Left ventricle myocardium inferior (tissue), 1 donor: ENCODE measurements at regions not wholly inside any gene's neighbourhood (a gene's known extent, or its start where the extent isn't known, plus 50 kb on each side); places are given as distances from the start of the nearest gene placed in this dataset.
A peak's percentile ranks its signal among the peaks of the same experiment; 100 is the strongest.

Experiments
- DNase-seq: peaks from one replicate; pipeline ENCODE4 v3.0.0-alpha.2; 2020
- H3K27ac ChIP-seq: fragments of 200-600 bp; replicated peaks from 2 replicates; pipeline ENCODE4 v1.8.0; 2021
- H3K27me3 ChIP-seq: fragments of 200-600 bp; 2 replicates; pipeline ENCODE4 v1.8.0; 2021; ENCODE audit warnings: low read depth
- H3K36me3 ChIP-seq: fragments of 200-600 bp; 2 replicates; pipeline ENCODE4 v1.8.0; 2021
- H3K4me1 ChIP-seq: fragments of 200-600 bp; 2 replicates; pipeline ENCODE4 v1.8.0; 2021
- H3K4me3 ChIP-seq: fragments of 200-600 bp; 2 replicates; pipeline ENCODE4 v1.8.0; 2021; ENCODE audit warnings: mild to moderate bottlenecking, moderate library complexity
- H3K9me3 ChIP-seq: fragments of 200-600 bp; replicated peaks from 2 replicates; pipeline ENCODE4 v1.8.0; 2021
- CTCF ChIP-seq: fragments of 200-600 bp; IDR thresholded peaks from 2 replicates; pipeline ENCODE4 v1.8.0; 2021; ENCODE audit warnings: antibody characterized with exemption, mild to moderate bottlenecking, borderline replicate concordance
- intact Hi-C: fragments of 100-400 bp; cut with micrococcal nuclease; formaldehyde crosslinking; loops from one replicate; pipeline ENCODE4 v1.11.0; 2022
- donor health status: DM: no; HTN: yes; CAD: no; lungs with severe emphysema.

GRCh38 chr17:33668516-33668915 is 375.4 kb upstream of the ASIC2 start:
- Histone ChIP-seq H3K36me3 (no peaks in the 10 kb centered on the region), H3K4me3 (no peak overlapping the region), H3K27me3 (peaks cover 39% of the 10 kb centered on the region), H3K27ac (no peak overlapping the region), H3K4me1 (peaks cover 16% of the 10 kb centered on the region), H3K9me3 (no peaks in the 10 kb centered on the region)
- intact Hi-C loops: no loop called here
- DNase-seq: no peak
- TF ChIP-seq CTCF: no peak

- no peak for TF ChIP-seq CTCF
- H3K4me1 ChIP-seq: peaks cover 16% of the 10 kb centered on the region
- no peak for DNase-seq
- intact Hi-C loops: loop anchor here (10.0 kb wide), 1 partner anchor 627 kb away; no protein-coding TSS in a partner anchor
- no peak overlapping the region for H3K4me3 ChIP-seq
- peaks cover 35% of the 10 kb centered on the region for H3K27me3 ChIP-seq
- no peaks in the 10 kb centered on the region for H3K9me3 ChIP-seq
- no peaks in the 10 kb centered on the region for H3K36me3 ChIP-seq
- no peak overlapping the region for H3K27ac ChIP-seq
Measured at GRCh38 chr17:33671491-33671890, 378.4 kb upstream of the ASIC2 start.

GRCh38 chr17:33674685-33675084 is 381.6 kb upstream of the ASIC2 start:
- DNase-seq: peak; percentile 51
- intact Hi-C loops: loop anchor here (10.0 kb wide), 1 partner anchor 630 kb away; no protein-coding TSS in a partner anchor
- no peak overlapping the region for H3K4me3 ChIP-seq

GRCh38 chr17:33676444-33676843 is 383.3 kb upstream of the ASIC2 start:
- DNase-seq: no peak
- Histone ChIP-seq H3K27ac (no peak overlapping the region), H3K4me1 (peaks cover 6% of the 10 kb centered on the region), H3K4me3 (no peak overlapping the region), H3K36me3 (no peaks in the 10 kb centered on the region), H3K27me3 (peaks cover 17% of the 10 kb centered on the region), H3K9me3 (no peaks in the 10 kb centered on the region)
- intact Hi-C loops: loop anchor here (10.0 kb wide), 1 partner anchor 632 kb away; no protein-coding TSS in a partner anchor
- TF ChIP-seq CTCF: no peak

More at GRCh38 chr17:33674685-33675084, 381.6 kb upstream of the ASIC2 start:
- H3K4me1 ChIP-seq: no peaks in the 10 kb centered on the region
- no peaks in the 10 kb centered on the region for H3K36me3 ChIP-seq
- peaks cover 23% of the 10 kb centered on the region for H3K27me3 ChIP-seq
- H3K9me3 ChIP-seq: no peaks in the 10 kb centered on the region
- peak; percentile 88 for TF ChIP-seq CTCF
- H3K27ac ChIP-seq: no peak overlapping the region

- intact Hi-C loops: loop anchor here (10.0 kb wide), 1 partner anchor 635 kb away; no protein-coding TSS in a partner anchor
- Histone ChIP-seq H3K27ac (no peak overlapping the region), H3K4me1 (peaks cover 19% of the 10 kb centered on the region), H3K36me3 (no peaks in the 10 kb centered on the region), H3K27me3 (no peaks in the 10 kb centered on the region), H3K4me3 (no peak overlapping the region), H3K9me3 (no peaks in the 10 kb centered on the region)
- TF ChIP-seq CTCF: no peak
- no peak for DNase-seq
Measured at GRCh38 chr17:33679595-33679994, 386.5 kb upstream of the ASIC2 start.
